ENCODE measurements at regions not wholly inside any gene's neighbourhood (a gene's known extent, or its start where the extent isn't known, plus 50 kb on each side); places are given as distances from the start of the nearest gene placed in this dataset.

DNA sequence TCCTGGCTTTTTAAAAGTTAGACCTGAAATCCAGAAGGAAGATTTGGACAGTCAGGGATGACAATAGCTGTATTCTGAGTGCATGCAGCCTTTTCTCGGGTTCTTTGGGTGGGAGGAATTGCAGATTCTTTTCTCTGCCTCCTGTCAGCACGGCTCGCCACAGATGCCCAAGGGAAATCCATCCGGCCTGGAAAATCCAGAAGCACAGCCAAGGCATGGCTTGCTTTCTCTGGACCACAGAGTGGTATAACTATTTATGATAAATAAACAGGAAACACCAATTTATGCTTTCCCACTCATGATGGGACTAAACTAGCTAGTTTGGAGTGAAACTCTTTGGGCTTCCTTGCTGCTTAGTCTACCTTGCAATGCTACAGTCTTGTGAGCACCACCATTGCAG lies 59.1 kb downstream of the C9orf152 start:
- ChIA-PET CTCF (interaction anchor here (1.5 kb wide), 1 partner anchor 69 kb away, joined by 4 read pairs; no protein-coding TSS in a partner anchor), POLR2A (no interaction called here)
- DNase-seq (ENCODE audit: extremely low spot score), result no peak
- no peak for TF ChIP-seq BHLHE40 (IDR thresholded peaks at IDR 0.05; ENCODE audit: borderline replicate concordance)
- no peak for TF ChIP-seq SP1 (IDR thresholded peaks at IDR 0.05)
- TF ChIP-seq HDGF (IDR thresholded peaks at IDR 0.05; ENCODE audit: borderline replicate concordance), result no peak
- TF ChIP-seq SUZ12 (IDR thresholded peaks at IDR 0.05), result no peak
- no peak for TF ChIP-seq LEF1 (IDR thresholded peaks at IDR 0.05; ENCODE audit: borderline replicate concordance)
- TF ChIP-seq ARNT (IDR thresholded peaks at IDR 0.05), result no peak
- TF ChIP-seq PKNOX1 (IDR thresholded peaks at IDR 0.05), result no peak
- no peak for TF ChIP-seq ELF4 (IDR thresholded peaks at IDR 0.05)
- TF ChIP-seq CTBP1 (IDR thresholded peaks at IDR 0.05; ENCODE audit: borderline replicate concordance), result no peak
- TF ChIP-seq NFRKB (IDR thresholded peaks at IDR 0.05), result no peak
- TF ChIP-seq TARDBP (IDR thresholded peaks at IDR 0.05), result no peak
- TF ChIP-seq ZNF384 (IDR thresholded peaks at IDR 0.05), result no peak
- no peak for TF ChIP-seq L3MBTL2 (conservative IDR thresholded peaks at IDR 0.05)
- TF ChIP-seq FOXA1 (IDR thresholded peaks at IDR 0.05), result no peak
- no peak for TF ChIP-seq FOXK2 (IDR thresholded peaks at IDR 0.05)
- no peak for TF ChIP-seq FOXM1 (IDR thresholded peaks at IDR 0.05; ENCODE audit: borderline replicate concordance)
